ENCODE measurements at regions not wholly inside any gene's neighbourhood (a gene's known extent, or its start where the extent isn't known, plus 50 kb on each side); places are given as distances from the start of the nearest gene placed in this dataset.

DNA sequence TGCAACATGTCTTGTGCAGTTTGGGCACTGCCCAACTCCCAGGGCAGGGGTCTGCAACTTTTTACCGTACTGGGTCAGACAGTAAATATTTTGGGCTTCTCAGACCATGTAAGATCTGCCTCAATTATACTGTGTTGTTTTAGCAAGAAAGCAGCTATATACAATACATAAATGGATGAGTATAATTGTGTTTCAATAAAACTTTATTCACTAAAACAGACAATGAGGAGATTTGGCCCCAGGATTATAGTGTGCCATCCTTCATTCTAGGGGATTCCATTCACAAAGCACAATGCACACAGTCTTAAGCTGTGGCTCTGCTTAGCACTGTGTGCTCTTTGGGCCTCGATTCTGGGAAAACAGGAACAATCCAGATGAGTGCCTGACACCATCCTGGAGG lies 354.4 kb upstream of the PROK2 start:
- Histone ChIP-seq H3K27ac (no peak overlapping the region), H3K4me1 (peaks cover 0 to 6% of the 10 kb centered on the region in 2 donors), H3K27me3 (no peaks in the 10 kb centered on the region), H3K4me3 (no peak overlapping the region), H3K9me3 (no peaks in the 10 kb centered on the region), H3K36me3 (no peaks in the 10 kb centered on the region)
- TF ChIP-seq, protein P1, sequence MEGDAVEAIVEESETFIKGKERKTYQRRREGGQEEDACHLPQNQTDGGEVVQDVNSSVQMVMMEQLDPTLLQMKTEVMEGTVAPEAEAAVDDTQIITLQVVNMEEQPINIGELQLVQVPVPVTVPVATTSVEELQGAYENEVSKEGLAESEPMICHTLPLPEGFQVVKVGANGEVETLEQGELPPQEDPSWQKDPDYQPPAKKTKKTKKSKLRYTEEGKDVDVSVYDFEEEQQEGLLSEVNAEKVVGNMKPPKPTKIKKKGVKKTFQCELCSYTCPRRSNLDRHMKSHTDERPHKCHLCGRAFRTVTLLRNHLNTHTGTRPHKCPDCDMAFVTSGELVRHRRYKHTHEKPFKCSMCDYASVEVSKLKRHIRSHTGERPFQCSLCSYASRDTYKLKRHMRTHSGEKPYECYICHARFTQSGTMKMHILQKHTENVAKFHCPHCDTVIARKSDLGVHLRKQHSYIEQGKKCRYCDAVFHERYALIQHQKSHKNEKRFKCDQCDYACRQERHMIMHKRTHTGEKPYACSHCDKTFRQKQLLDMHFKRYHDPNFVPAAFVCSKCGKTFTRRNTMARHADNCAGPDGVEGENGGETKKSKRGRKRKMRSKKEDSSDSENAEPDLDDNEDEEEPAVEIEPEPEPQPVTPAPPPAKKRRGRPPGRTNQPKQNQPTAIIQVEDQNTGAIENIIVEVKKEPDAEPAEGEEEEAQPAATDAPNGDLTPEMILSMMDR (IDR thresholded peaks at IDR 0.05), result no peak
- DNase-seq (ENCODE audit: low spot score), result no peak

DNA sequence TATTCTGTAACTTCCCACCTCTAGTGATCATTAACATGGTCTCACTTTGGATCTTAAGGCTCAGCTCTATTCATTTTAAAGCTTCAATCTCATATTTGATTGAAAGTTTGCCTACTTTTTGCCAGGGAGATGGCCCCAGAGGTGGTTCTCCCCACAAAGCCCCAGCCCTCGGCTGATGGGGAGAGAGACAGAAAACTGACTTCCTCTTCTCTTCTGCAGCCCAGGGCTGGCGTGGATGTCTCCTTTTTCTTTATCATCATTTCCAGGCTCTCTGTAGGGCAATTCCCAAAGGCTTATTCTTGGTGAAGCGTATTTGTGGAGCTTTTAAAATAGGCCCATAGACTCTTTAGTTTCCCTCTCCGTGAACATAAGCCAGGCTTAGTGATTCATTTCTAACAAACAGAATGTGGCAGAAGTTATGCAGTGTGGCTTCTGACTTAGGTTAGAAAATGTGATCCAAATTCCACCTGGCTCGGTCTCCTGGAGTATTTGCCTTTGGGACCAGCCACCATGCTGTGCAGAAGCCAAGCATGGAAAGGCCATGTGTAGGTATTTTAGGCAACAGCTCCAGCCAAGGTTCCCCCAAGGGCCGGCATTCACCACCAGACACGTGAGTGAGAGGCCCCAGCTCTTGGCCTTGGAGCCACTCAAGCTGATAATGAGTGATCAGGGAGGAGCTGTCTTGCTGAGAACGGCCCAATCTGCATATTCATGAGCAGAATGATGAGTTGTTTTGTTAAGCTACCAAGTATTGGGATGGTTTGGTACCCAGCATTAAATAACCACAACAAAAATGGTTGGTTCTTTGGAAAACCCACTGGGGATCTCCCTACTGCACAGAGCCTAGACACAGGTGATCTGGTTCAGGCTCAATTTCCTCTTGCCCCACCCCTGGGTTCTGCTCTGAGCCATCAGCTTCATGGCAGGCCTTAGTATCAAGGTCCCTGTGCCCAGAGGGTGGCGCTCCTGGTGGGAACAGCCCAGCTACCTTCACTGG lies 353.2 kb upstream of the PROK2 start:
- no peak overlapping the region for H3K4me3 ChIP-seq
- H3K27ac ChIP-seq, result no peak overlapping the region
- no peaks in the 10 kb centered on the region for H3K9me3 ChIP-seq
- TF ChIP-seq, protein P1 (IDR thresholded peaks at IDR 0.05), result no peak
- H3K36me3 ChIP-seq, result no peaks in the 10 kb centered on the region
- H3K27me3 ChIP-seq, result no peaks in the 10 kb centered on the region
- no peak for DNase-seq (ENCODE audit: low spot score)
- H3K4me1 ChIP-seq, result peaks cover 0 to 6% of the 10 kb centered on the region in 2 donors

DNA sequence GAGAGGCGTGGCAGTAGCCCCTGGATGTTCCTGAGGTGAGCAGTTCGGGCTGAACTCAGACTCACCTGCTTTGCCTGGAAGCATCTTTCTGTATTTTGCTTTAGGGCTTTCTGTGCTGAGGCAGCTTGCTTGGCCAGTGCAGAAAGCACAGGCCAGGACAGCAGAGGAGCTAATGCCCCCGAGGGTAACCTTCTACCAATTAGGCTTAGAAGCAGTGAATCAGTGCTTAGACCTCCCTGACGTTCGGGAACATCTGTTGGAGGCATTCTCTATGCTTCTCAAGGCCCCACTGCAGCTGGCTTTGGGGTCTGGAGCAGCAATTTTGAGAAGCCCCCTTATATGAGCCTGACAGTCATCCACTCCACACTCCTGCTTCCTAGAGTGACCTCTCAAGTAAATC lies 350.7 kb upstream of the PROK2 start:
- H3K4me1 ChIP-seq, result peaks cover 0 to 6% of the 10 kb centered on the region in 2 donors
- H3K27me3 ChIP-seq, result no peaks in the 10 kb centered on the region
- H3K27ac ChIP-seq, result no peak overlapping the region
- no peaks in the 10 kb centered on the region for H3K9me3 ChIP-seq
- no peak overlapping the region for H3K4me3 ChIP-seq
- no peak for DNase-seq (ENCODE audit: low spot score)
- no peaks in the 10 kb centered on the region for H3K36me3 ChIP-seq
- TF ChIP-seq, protein P1 (IDR thresholded peaks at IDR 0.05), result no peak

DNA sequence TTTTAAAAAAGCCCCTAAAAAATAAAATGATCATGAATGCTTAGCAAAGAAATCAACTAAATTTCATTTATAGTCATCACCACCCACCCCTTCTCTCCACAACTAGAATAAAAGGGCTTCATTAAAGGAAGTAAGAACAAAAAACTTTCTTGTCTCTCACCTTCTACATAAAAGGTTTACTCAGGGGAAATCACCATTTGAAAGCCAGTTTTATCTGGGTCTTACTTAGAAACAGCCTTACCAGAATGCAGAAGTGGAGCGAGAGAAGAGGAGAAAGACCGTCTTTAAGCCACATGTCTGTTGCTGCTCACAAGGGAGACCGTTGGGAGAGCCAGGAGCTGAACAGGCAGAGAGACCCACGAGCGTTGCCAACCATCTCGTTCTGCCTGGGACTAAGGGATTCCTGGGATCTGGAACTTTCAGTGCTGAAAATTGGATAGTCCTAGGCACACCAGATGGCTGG lies 350.1 kb upstream of the PROK2 start:
- Histone ChIP-seq H3K36me3 (no peaks in the 10 kb centered on the region), H3K9me3 (no peaks in the 10 kb centered on the region), H3K27ac (no peak overlapping the region), H3K27me3 (no peaks in the 10 kb centered on the region), H3K4me1 (peaks cover 0 to 6% of the 10 kb centered on the region in 2 donors), H3K4me3 (no peak overlapping the region)
- DNase-seq (ENCODE audit: low spot score), result no peak
- TF ChIP-seq, protein P1 (IDR thresholded peaks at IDR 0.05), result no peak

DNA sequence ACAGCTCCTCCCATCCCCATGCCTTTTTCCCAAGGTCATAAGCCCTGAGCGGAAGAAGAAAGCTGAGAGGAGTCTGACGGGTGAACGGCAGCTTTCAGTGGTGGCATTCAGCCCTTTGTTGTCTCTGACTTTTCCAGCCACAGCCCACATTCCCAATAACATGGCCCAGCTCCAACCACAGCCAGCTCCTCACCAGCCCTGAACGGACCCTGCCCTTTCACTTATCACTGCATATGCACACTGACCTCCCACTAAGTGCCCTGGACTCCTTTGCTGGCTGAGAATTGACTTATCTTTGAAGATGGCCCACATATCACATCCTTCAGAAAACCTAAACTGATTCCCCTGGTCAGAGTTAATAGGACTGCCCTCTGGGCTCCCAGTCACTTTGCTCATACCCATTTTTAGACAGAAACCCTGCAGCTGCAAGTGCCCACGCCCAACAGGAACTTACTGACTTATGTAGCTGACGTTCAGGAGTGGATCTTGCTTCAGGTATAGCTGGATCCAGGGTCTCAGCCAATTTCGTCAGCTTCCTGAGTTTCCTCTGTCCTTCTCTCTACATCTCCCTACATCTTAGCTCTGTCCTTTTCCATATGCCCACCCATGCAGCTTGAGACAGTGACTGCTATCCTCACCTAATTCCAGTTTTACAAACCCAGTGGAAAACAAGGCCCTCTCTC lies 348.5 kb upstream of the PROK2 start:
- TF ChIP-seq, protein P1 (IDR thresholded peaks at IDR 0.05), result no peak
- no peaks in the 10 kb centered on the region for H3K36me3 ChIP-seq
- no peaks in the 10 kb centered on the region for H3K9me3 ChIP-seq
- DNase-seq (ENCODE audit: low spot score), result no peak
- no peaks in the 10 kb centered on the region for H3K27me3 ChIP-seq
- H3K27ac ChIP-seq, result no peak overlapping the region
- H3K4me3 ChIP-seq, result no peak overlapping the region
- peaks cover 0 to 15% of the 10 kb centered on the region in 2 donors for H3K4me1 ChIP-seq

Data from right atrium auricular region (tissue), 2 donors.